ENCODE measurements at regions not wholly inside any gene's neighbourhood (a gene's known extent, or its start where the extent isn't known, plus 50 kb on each side); places are given as distances from the start of the nearest gene placed in this dataset.

DNA sequence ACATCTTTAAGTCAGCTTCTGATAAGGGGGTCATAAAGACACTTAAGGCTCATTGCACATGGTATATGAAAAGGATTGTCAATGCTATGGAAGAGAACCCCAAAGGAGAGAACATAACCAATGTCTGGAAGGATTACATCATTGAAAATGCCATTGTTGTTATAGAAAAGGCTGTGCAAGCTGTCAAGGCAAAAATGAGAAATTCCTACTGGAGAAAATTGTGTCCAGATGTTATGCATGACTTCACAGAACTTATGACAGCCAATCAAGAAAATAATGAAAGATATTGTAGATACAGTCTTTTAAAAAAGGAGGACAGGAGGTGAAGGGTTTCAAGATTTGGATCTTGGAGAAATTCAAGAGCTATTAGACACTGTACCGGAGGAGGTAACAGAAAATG lies 96.3 kb upstream of the MBNL1 start:
- no peak for TF ChIP-seq CTCF (IDR thresholded peaks at IDR 0.05)
- no peak overlapping the region for H3K27ac ChIP-seq
- H3K4me3 ChIP-seq = no peak overlapping the region
- no peaks in the 10 kb centered on the region for H3K4me1 ChIP-seq
- no peak for DNase-seq
- H3K27me3 ChIP-seq = no peaks in the 10 kb centered on the region
- H3K9me3 ChIP-seq = no peaks in the 10 kb centered on the region
- intact Hi-C loops (cut with DNase I) = no loop called here
- no peaks in the 10 kb centered on the region for H3K36me3 ChIP-seq
- H3K9ac ChIP-seq (ENCODE audit: low read depth in 2 of 2, low read length in 2 of 2) = no peak overlapping the region

DNA sequence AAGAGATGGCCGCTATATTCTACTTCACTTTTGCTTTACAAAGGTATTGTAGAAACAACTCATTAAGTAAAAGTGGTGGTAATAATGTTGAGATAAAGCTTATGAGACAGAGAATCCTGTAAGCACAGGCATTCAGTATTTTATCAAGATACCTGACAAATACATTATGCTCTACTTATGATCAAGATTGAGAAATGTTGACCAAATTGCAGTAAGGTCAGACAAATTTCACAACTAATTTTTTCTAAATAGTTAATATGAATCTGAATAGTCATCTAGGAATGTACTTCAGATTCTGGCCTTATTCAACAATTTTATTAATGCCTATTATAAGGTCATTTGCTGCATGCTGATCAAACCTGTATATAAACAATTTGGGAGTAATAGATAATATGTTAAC lies 95.1 kb upstream of the MBNL1 start:
- intact Hi-C loops (cut with DNase I) = no loop called here
- H3K9me3 ChIP-seq = no peaks in the 10 kb centered on the region
- H3K9ac ChIP-seq (ENCODE audit: low read depth in 2 of 2, low read length in 2 of 2) = no peak overlapping the region
- H3K4me1 ChIP-seq = no peaks in the 10 kb centered on the region
- DNase-seq = no peak
- no peaks in the 10 kb centered on the region for H3K36me3 ChIP-seq
- no peak overlapping the region for H3K27ac ChIP-seq
- no peak overlapping the region for H3K4me3 ChIP-seq
- H3K27me3 ChIP-seq = no peaks in the 10 kb centered on the region
- no peak for TF ChIP-seq CTCF (IDR thresholded peaks at IDR 0.05)

DNA sequence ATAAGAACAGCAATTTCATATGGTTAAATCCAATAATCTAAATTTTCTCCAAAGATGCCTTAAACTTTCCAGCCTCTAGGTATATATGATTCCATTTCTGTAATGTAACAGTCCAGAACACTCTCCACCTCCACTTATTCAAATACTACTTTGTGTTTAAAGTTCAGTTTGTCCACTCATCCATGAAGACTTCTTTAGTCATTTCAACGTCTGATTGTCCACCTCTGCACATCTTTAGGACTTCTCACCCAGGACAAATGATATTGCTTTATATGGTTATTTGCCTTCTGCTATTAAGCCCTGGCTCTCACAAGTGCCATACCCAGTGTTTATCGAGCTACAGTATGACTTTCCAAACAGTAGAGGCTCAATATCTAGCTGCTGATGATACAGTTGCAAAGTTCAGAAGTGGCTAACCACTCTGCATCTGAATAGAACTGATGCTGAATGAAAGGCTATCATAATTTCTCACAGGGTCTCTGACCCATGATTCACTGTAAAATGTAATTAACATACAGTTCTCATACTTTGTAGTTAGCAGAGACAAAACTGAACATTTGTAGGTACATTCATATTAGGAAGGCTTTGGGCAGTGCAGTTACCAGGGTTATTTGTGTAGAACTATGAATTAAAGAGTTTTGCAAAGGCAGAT lies 93.7 kb upstream of the MBNL1 start:
- TF ChIP-seq CTCF (IDR thresholded peaks at IDR 0.05) = no peak
- Histone ChIP-seq H3K4me3 (no peak overlapping the region), H3K27me3 (no peaks in the 10 kb centered on the region), H3K9me3 (no peaks in the 10 kb centered on the region), H3K36me3 (no peaks in the 10 kb centered on the region), H3K27ac (no peak overlapping the region), H3K9ac (ENCODE audit: low read depth in 2 of 2, low read length in 2 of 2) (no peak overlapping the region), H3K4me1 (no peaks in the 10 kb centered on the region)
- intact Hi-C loops (cut with DNase I) = no loop called here
- no peak for DNase-seq

GRCh38 chr3:152175528-152175889 lies 93.2 kb upstream of the MBNL1 start:
- H3K9ac ChIP-seq (ENCODE audit: low read depth in 2 of 2, low read length in 2 of 2) = no peak overlapping the region
- no peak for DNase-seq
- H3K27ac ChIP-seq = no peak overlapping the region
- TF ChIP-seq CTCF (IDR thresholded peaks at IDR 0.05) = no peak
- H3K9me3 ChIP-seq = no peaks in the 10 kb centered on the region
- intact Hi-C loops (cut with DNase I) = no loop called here
- H3K4me3 ChIP-seq = no peak overlapping the region
- no peaks in the 10 kb centered on the region for H3K27me3 ChIP-seq
- H3K36me3 ChIP-seq = no peaks in the 10 kb centered on the region
- H3K4me1 ChIP-seq = no peaks in the 10 kb centered on the region

DNA sequence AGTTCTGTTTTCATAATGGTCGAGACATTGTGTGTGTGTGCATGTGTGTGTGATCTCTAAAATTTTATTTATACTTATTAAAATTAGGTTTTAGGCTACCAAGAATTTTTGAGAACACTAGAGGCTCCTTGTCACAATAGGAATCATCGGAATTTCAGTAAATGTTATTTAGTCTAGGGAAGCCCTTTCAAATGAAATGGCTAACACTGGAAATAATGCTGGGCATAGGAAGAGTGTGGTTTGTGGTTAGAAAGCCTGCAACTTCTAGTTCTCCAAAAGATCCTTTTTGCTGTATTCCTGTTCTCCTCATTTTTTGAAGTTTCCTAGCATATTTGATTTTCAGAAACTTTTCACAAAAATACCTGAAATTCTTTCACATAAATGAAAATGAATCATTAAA lies 92.5 kb upstream of the MBNL1 start:
- H3K9ac ChIP-seq (ENCODE audit: low read depth in 2 of 2, low read length in 2 of 2) = no peak overlapping the region
- no peaks in the 10 kb centered on the region for H3K27me3 ChIP-seq
- no peaks in the 10 kb centered on the region for H3K36me3 ChIP-seq
- no peak for DNase-seq
- H3K9me3 ChIP-seq = no peaks in the 10 kb centered on the region
- H3K4me3 ChIP-seq = no peak overlapping the region
- TF ChIP-seq CTCF (IDR thresholded peaks at IDR 0.05) = no peak
- no peaks in the 10 kb centered on the region for H3K4me1 ChIP-seq
- no peak overlapping the region for H3K27ac ChIP-seq
- intact Hi-C loops (cut with DNase I) = no loop called here

Data from colonic mucosa (tissue), 4 donors.